ENCODE measurements at regions not wholly inside any gene's neighbourhood (a gene's known extent, or its start where the extent isn't known, plus 50 kb on each side); places are given as distances from the start of the nearest gene placed in this dataset.

GRCh38 chrX:23100826-23101225 lies 101.1 kb downstream of the DDX53 start:
- TF ChIP-seq EZH2 (IDR thresholded peaks at IDR 0.05; ENCODE audit: insufficient read depth, poor library complexity, severe bottlenecking) (no peak), EZH2phosphoT487 (IDR thresholded peaks at IDR 0.05; ENCODE audit: insufficient read depth, low read depth) (no peak)

All from GM23248 (cell line).